ENCODE measurements at regions not wholly inside any gene's neighbourhood (a gene's known extent, or its start where the extent isn't known, plus 50 kb on each side); places are given as distances from the start of the nearest gene placed in this dataset.

GRCh38 chr1:185676969-185677368 lies 57.2 kb upstream of the HMCN1 start:
- H2AFZ ChIP-seq (ENCODE audit: low read depth, low read length): no peak overlapping the region
- H3K9ac ChIP-seq (ENCODE audit: low read depth, low read length): no peak overlapping the region
- H3K4me2 ChIP-seq (ENCODE audit: insufficient read depth, low read length): no peak overlapping the region
- no peaks in the 10 kb centered on the region for H3K9me3 ChIP-seq (ENCODE audit: insufficient read depth, low read length, severe bottlenecking)
- H3K36me3 ChIP-seq (ENCODE audit: insufficient read depth, low read length): no peaks in the 10 kb centered on the region
- DNase-seq (no peak), ATAC-seq (ENCODE audit: insufficient read depth, low read depth) (no peak)
- TF ChIP-seq EZH2 (IDR thresholded peaks at IDR 0.05; ENCODE audit: borderline replicate concordance, low read depth, low read length, severe bottlenecking): no peak
- TF ChIP-seq CTCF (IDR thresholded peaks at IDR 0.05; ENCODE audit: borderline replicate concordance, extremely low read depth, low read length, poor library complexity, severe bottlenecking): no peak
- no peaks in the 10 kb centered on the region for H3K4me1 ChIP-seq (ENCODE audit: insufficient read depth, low read length)
- H4K20me1 ChIP-seq (ENCODE audit: insufficient read depth, low read length): no peaks in the 10 kb centered on the region
- peaks cover 3% of the 10 kb centered on the region for H3K27me3 ChIP-seq (ENCODE audit: insufficient read depth, low read length, poor library complexity)
- H3K4me3 ChIP-seq (ENCODE audit: low read depth in 1 of 2, low read length in 2 of 2): no peak overlapping the region
- no peaks in the 10 kb centered on the region for H3K79me2 ChIP-seq (ENCODE audit: insufficient read depth, low read length)
- H3K27ac ChIP-seq (ENCODE audit: low read length): no peak overlapping the region

- TF ChIP-seq EZH2 (IDR thresholded peaks at IDR 0.05; ENCODE audit: borderline replicate concordance, low read depth, low read length, severe bottlenecking) (no peak), CTCF (IDR thresholded peaks at IDR 0.05; ENCODE audit: borderline replicate concordance, extremely low read depth, low read length, poor library complexity, severe bottlenecking) (no peak)
- no peak overlapping the region for H3K9ac ChIP-seq (ENCODE audit: low read depth, low read length)
- DNase-seq (no peak), ATAC-seq (ENCODE audit: insufficient read depth, low read depth) (no peak)
- H4K20me1 ChIP-seq (ENCODE audit: insufficient read depth, low read length): no peaks in the 10 kb centered on the region
- H3K4me3 ChIP-seq (ENCODE audit: low read depth in 1 of 2, low read length in 2 of 2): no peak overlapping the region
- no peaks in the 10 kb centered on the region for H3K9me3 ChIP-seq (ENCODE audit: insufficient read depth, low read length, severe bottlenecking)
- H3K4me2 ChIP-seq (ENCODE audit: insufficient read depth, low read length): no peak overlapping the region
- H3K27ac ChIP-seq (ENCODE audit: low read length): no peak overlapping the region
- H3K27me3 ChIP-seq (ENCODE audit: insufficient read depth, low read length, poor library complexity): peaks cover 3% of the 10 kb centered on the region
- H3K4me1 ChIP-seq (ENCODE audit: insufficient read depth, low read length): no peaks in the 10 kb centered on the region
- H3K79me2 ChIP-seq (ENCODE audit: insufficient read depth, low read length): no peaks in the 10 kb centered on the region
- no peak overlapping the region for H2AFZ ChIP-seq (ENCODE audit: low read depth, low read length)
- H3K36me3 ChIP-seq (ENCODE audit: insufficient read depth, low read length): no peaks in the 10 kb centered on the region
Measured at GRCh38 chr1:185674201-185674600, 60.0 kb upstream of the HMCN1 start.

GRCh38 chr1:185672719-185673360 lies 61.4 kb upstream of the HMCN1 start:
- no peak for TF ChIP-seq CTCF (IDR thresholded peaks at IDR 0.05; ENCODE audit: borderline replicate concordance, extremely low read depth, low read length, poor library complexity, severe bottlenecking)
- no peak for TF ChIP-seq EZH2 (IDR thresholded peaks at IDR 0.05; ENCODE audit: borderline replicate concordance, low read depth, low read length, severe bottlenecking)
- Histone ChIP-seq H3K9me3 (ENCODE audit: insufficient read depth, low read length, severe bottlenecking) (no peaks in the 10 kb centered on the region), H3K9ac (ENCODE audit: low read depth, low read length) (no peak overlapping the region), H3K4me3 (ENCODE audit: low read depth in 1 of 2, low read length in 2 of 2) (no peak overlapping the region), H3K27me3 (ENCODE audit: insufficient read depth, low read length, poor library complexity) (peaks cover 3% of the 10 kb centered on the region), H3K4me1 (ENCODE audit: insufficient read depth, low read length) (no peaks in the 10 kb centered on the region), H4K20me1 (ENCODE audit: insufficient read depth, low read length) (no peaks in the 10 kb centered on the region), H3K36me3 (ENCODE audit: insufficient read depth, low read length) (no peaks in the 10 kb centered on the region), H2AFZ (ENCODE audit: low read depth, low read length) (no peak overlapping the region), H3K4me2 (ENCODE audit: insufficient read depth, low read length) (no peak overlapping the region), H3K27ac (ENCODE audit: low read length) (no peak overlapping the region), H3K79me2 (ENCODE audit: insufficient read depth, low read length) (no peaks in the 10 kb centered on the region)
- ATAC-seq (ENCODE audit: insufficient read depth, low read depth) (no peak), DNase-seq (no peak)
